Central memory CD4-positive, alpha-beta T cell (primary cell): ENCODE measurements at regions not wholly inside any gene's neighbourhood (a gene's known extent, or its start where the extent isn't known, plus 50 kb on each side); places are given as distances from the start of the nearest gene placed in this dataset.

Source experiments
- DNase-seq: peaks from one replicate; pipeline ENCODE4 v3.0.0; 2022

GRCh38 chr13:99027661-99028425 lies 50.0 kb upstream of the DOCK9 start:
- DNase-seq: no peak

GRCh38 chr13:99028890-99029289 lies 51.0 kb upstream of the DOCK9 start:
- peak; percentile 35 for DNase-seq

GRCh38 chr13:99029576-99029975 lies 51.7 kb upstream of the DOCK9 start:
- no peak for DNase-seq

- DNase-seq: no peak
Measured at GRCh38 chr13:99030326-99030725, 52.5 kb upstream of the DOCK9 start.

- no peak for DNase-seq
Measured at GRCh38 chr13:99031832-99032231, 54.0 kb upstream of the DOCK9 start.

GRCh38 chr13:99033814-99034213 lies 56.0 kb upstream of the DOCK9 start:
- no peak for DNase-seq

GRCh38 chr13:99034333-99035085 lies 56.6 kb upstream of the DOCK9 start:
- no peak for DNase-seq

- no peak for DNase-seq
Measured at GRCh38 chr13:99035715-99036114, 57.9 kb upstream of the DOCK9 start.

GRCh38 chr13:99037756-99038155 lies 59.9 kb upstream of the DOCK9 start:
- no peak for DNase-seq

GRCh38 chr13:99039718-99040280 lies 61.9 kb upstream of the DOCK9 start:
- no peak for DNase-seq

- no peak for DNase-seq
Measured at GRCh38 chr13:99040536-99041131, 62.8 kb upstream of the DOCK9 start.

GRCh38 chr13:99041337-99041736 lies 63.5 kb upstream of the DOCK9 start:
- no peak for DNase-seq

GRCh38 chr13:99041788-99042187 lies 63.9 kb upstream of the DOCK9 start:
- no peak for DNase-seq

GRCh38 chr13:99042521-99043250 lies 64.8 kb upstream of the DOCK9 start:
- no peak for DNase-seq

GRCh38 chr13:99043831-99044231 lies 66.0 kb upstream of the DOCK9 start:
- DNase-seq: no peak

GRCh38 chr13:99044764-99045163 lies 66.9 kb upstream of the DOCK9 start:
- DNase-seq: no peak

- no peak for DNase-seq
Measured at GRCh38 chr13:99045396-99045795, 67.5 kb upstream of the DOCK9 start.

GRCh38 chr13:99046851-99047250 lies 69.0 kb upstream of the DOCK9 start:
- DNase-seq: no peak

GRCh38 chr13:99050983-99051488 lies 73.2 kb upstream of the DOCK9 start:
- no peak for DNase-seq

GRCh38 chr13:99051768-99052455 lies 74.0 kb upstream of the DOCK9 start:
- peak; percentile 40 for DNase-seq

GRCh38 chr13:99053636-99054233 lies 75.9 kb upstream of the DOCK9 start:
- no peak for DNase-seq

- DNase-seq: no peak
Measured at GRCh38 chr13:99055281-99055680, 77.4 kb upstream of the DOCK9 start.
